ENCODE measurements at regions not wholly inside any gene's neighbourhood (a gene's known extent, or its start where the extent isn't known, plus 50 kb on each side); places are given as distances from the start of the nearest gene placed in this dataset.
"Not testable (repeated sequence)": the region's sequence is repeated elsewhere in the genome, so short reads cannot be mapped to it uniquely, and the experiment has no call there.

GRCh38 chr6:13874191-13874549 lies 50.6 kb upstream of the RNF182 start:
- H3K27ac ChIP-seq (ENCODE audit: low read depth in 1 of 3, low read length in 2 of 3): peak overlapping the region in 2 of 3 donors; percentile 64 to 71
- WGBS, 3 donors: 37 to 68% (median 52%) methylated on average over 8 of the region's 8 CpGs
- H3K4me3 ChIP-seq (ENCODE audit: low read depth in 1 of 3, low read length in 3 of 3): peak overlapping the region in 2 of 3 donors; percentile 46 to 60
- DNase-seq: no peak
- H3K36me3 ChIP-seq (ENCODE audit: control insufficient read depth in 3 of 3, insufficient read depth in 2 of 3, low read depth in 1 of 3, low read length in 3 of 3): no peaks in the 10 kb centered on the region
- no peaks in the 10 kb centered on the region for H3K27me3 ChIP-seq (ENCODE audit: control insufficient read depth in 3 of 3, insufficient read depth in 3 of 3, low read length in 3 of 3)
- H3K9me3 ChIP-seq (ENCODE audit: control insufficient read depth in 2 of 2, insufficient read depth in 1 of 2, low read depth in 1 of 2, low read length in 1 of 2): peaks cover 0 to 9% of the 10 kb centered on the region in 2 donors
- no peak for FAIRE-seq
- H3K4me1 ChIP-seq (ENCODE audit: control insufficient read depth in 3 of 3, insufficient read depth in 2 of 3, low read depth in 1 of 3, low read length in 2 of 3): peaks cover 0 to 5% (median 0%) of the 10 kb centered on the region in 3 donors

DNA sequence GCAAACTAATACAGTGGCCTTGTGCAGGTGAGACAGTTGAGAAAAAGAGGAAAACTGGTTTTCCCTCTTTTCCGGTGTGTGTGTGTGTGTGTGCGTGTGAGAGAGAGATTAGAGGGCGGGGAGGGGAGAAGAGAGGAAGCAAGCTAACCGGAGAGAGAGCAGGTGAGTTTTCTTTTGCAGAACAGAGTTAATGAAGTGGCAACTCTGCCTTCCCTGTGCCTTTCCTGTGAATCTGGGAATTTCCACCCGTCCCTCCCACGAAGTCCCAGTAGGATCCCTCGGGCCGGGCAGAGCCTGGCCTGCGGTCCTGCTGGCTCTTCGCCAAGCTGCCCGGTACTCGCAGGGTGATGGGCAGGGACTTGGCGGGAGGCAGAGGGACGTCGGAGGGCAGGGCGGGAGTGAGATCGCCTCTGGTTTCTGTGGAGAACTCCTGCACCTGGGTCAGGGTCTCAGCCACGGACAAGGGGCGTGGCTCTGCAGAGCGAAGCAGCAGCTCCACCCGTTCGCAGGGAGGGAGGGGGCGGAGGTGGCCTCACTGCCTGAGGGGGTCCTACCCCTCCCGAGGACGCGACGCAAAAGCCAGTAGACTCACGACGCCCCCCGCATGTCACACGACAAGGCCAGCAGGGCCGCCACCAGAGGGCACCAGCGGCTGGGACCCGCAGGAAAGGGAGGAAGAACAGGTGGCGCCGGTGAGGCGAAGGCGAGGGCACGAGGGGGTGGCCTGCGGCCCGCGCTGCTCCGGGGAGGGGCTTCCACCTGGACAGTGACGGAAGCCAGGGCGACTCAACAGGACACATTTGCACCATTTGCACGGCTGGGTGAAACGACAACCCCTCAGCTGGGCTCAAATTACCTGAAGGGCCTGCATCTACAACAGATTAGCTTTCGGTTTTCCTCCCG lies 51.2 kb upstream of the RNF182 start:
- Histone ChIP-seq H3K36me3 (ENCODE audit: control insufficient read depth in 3 of 3, insufficient read depth in 2 of 3, low read depth in 1 of 3, low read length in 3 of 3) (no peaks in the 10 kb centered on the region), H3K27ac (ENCODE audit: low read depth in 1 of 3, low read length in 2 of 3) (peak overlapping the region in 2 of 3 donors; percentile 64 to 71), H3K9me3 (ENCODE audit: control insufficient read depth in 2 of 2, insufficient read depth in 1 of 2, low read depth in 1 of 2, low read length in 1 of 2) (peaks cover 0 to 8% of the 10 kb centered on the region in 2 donors), H3K4me1 (ENCODE audit: control insufficient read depth in 3 of 3, insufficient read depth in 2 of 3, low read depth in 1 of 3, low read length in 2 of 3) (peaks cover 0 to 5% (median 0%) of the 10 kb centered on the region in 3 donors), H3K27me3 (ENCODE audit: control insufficient read depth in 3 of 3, insufficient read depth in 3 of 3, low read length in 3 of 3) (no peaks in the 10 kb centered on the region), H3K4me3 (ENCODE audit: low read depth in 1 of 3, low read length in 3 of 3) (peak overlapping the region; percentile 2 to 60 (median 46))
- WGBS, 3 donors: 2 to 6% (median 5%) methylated on average over 37 to 49 of the region's 49 CpGs
- peak; percentile 66 to 89 for DNase-seq
- no peak for FAIRE-seq

GRCh38 chr6:13872681-13873080 lies 52.1 kb upstream of the RNF182 start:
- no peaks in the 10 kb centered on the region for H3K9me3 ChIP-seq (ENCODE audit: control insufficient read depth in 2 of 2, insufficient read depth in 1 of 2, low read depth in 1 of 2, low read length in 1 of 2)
- no peak overlapping the region for H3K27ac ChIP-seq (ENCODE audit: low read depth in 1 of 3, low read length in 2 of 3)
- no peaks in the 10 kb centered on the region for H3K27me3 ChIP-seq (ENCODE audit: control insufficient read depth in 3 of 3, insufficient read depth in 3 of 3, low read length in 3 of 3)
- no peak for FAIRE-seq
- DNase-seq: peak in 1 of 2 donors; percentile 11
- WGBS, 3 donors: 85 to 91% (median 88%) methylated on average over 2 of the region's 2 CpGs
- H3K36me3 ChIP-seq (ENCODE audit: control insufficient read depth in 3 of 3, insufficient read depth in 2 of 3, low read depth in 1 of 3, low read length in 3 of 3): no peaks in the 10 kb centered on the region
- peaks cover 0 to 5% (median 0%) of the 10 kb centered on the region in 3 donors for H3K4me1 ChIP-seq (ENCODE audit: control insufficient read depth in 3 of 3, insufficient read depth in 2 of 3, low read depth in 1 of 3, low read length in 2 of 3)
- H3K4me3 ChIP-seq (ENCODE audit: low read depth in 1 of 3, low read length in 3 of 3): no peak overlapping the region

- not testable (repeated sequence) for DNase-seq, FAIRE-seq
- 94 to 99% (median 97%) methylated on average over 19 to 23 of the region's 23 CpGs for WGBS, 3 donors
Observed at GRCh38 chr6:13872006-13872405, 52.7 kb upstream of the RNF182 start.

GRCh38 chr6:13870214-13870830 lies 54.4 kb upstream of the RNF182 start:
- no peak overlapping the region for H3K27ac ChIP-seq (ENCODE audit: low read depth in 1 of 3, low read length in 2 of 3)
- FAIRE-seq (no peak), DNase-seq (no peak)
- H3K9me3 ChIP-seq (ENCODE audit: control insufficient read depth in 2 of 2, insufficient read depth in 1 of 2, low read depth in 1 of 2, low read length in 1 of 2): no peaks in the 10 kb centered on the region
- WGBS, 3 donors: 81 to 94% (median 88%) methylated on average over 4 of the region's 4 CpGs
- H3K4me1 ChIP-seq (ENCODE audit: control insufficient read depth in 3 of 3, insufficient read depth in 2 of 3, low read depth in 1 of 3, low read length in 2 of 3): peaks cover 0 to 5% (median 0%) of the 10 kb centered on the region in 3 donors
- no peaks in the 10 kb centered on the region for H3K27me3 ChIP-seq (ENCODE audit: control insufficient read depth in 3 of 3, insufficient read depth in 3 of 3, low read length in 3 of 3)
- H3K36me3 ChIP-seq (ENCODE audit: control insufficient read depth in 3 of 3, insufficient read depth in 2 of 3, low read depth in 1 of 3, low read length in 3 of 3): no peaks in the 10 kb centered on the region
- H3K4me3 ChIP-seq (ENCODE audit: low read depth in 1 of 3, low read length in 3 of 3): no peak overlapping the region

More at GRCh38 chr6:13872006-13872405, 52.7 kb upstream of the RNF182 start:
- H3K27me3 ChIP-seq (ENCODE audit: control insufficient read depth in 3 of 3, insufficient read depth in 3 of 3, low read length in 3 of 3); H3K9me3 ChIP-seq (ENCODE audit: control insufficient read depth in 2 of 2, insufficient read depth in 1 of 2, low read depth in 1 of 2, low read length in 1 of 2); H3K4me1 ChIP-seq (ENCODE audit: control insufficient read depth in 3 of 3, insufficient read depth in 2 of 3, low read depth in 1 of 3, low read length in 2 of 3); H3K4me3 ChIP-seq (ENCODE audit: low read depth in 1 of 3, low read length in 3 of 3); H3K36me3 ChIP-seq (ENCODE audit: control insufficient read depth in 3 of 3, insufficient read depth in 2 of 3, low read depth in 1 of 3, low read length in 3 of 3); H3K27ac ChIP-seq (ENCODE audit: low read depth in 1 of 3, low read length in 2 of 3): not testable (repeated sequence)

GRCh38 chr6:13868236-13868635 lies 53.9 kb upstream of the MCUR1 start:
- peaks cover 0 to 12% (median 0%) of the 10 kb centered on the region in 3 donors for H3K4me1 ChIP-seq (ENCODE audit: control insufficient read depth in 3 of 3, insufficient read depth in 2 of 3, low read depth in 1 of 3, low read length in 2 of 3)
- no peaks in the 10 kb centered on the region for H3K36me3 ChIP-seq (ENCODE audit: control insufficient read depth in 3 of 3, insufficient read depth in 2 of 3, low read depth in 1 of 3, low read length in 3 of 3)
- no peak for DNase-seq
- H3K9me3 ChIP-seq (ENCODE audit: control insufficient read depth in 2 of 2, insufficient read depth in 1 of 2, low read depth in 1 of 2, low read length in 1 of 2): no peaks in the 10 kb centered on the region
- H3K4me3 ChIP-seq (ENCODE audit: low read depth in 1 of 3, low read length in 3 of 3): no peak overlapping the region
- no peaks in the 10 kb centered on the region for H3K27me3 ChIP-seq (ENCODE audit: control insufficient read depth in 3 of 3, insufficient read depth in 3 of 3, low read length in 3 of 3)
- H3K27ac ChIP-seq (ENCODE audit: low read depth in 1 of 3, low read length in 2 of 3): no peak overlapping the region
- FAIRE-seq: no peak
- 77 to 85% (median 77%) methylated on average over 8 of the region's 8 CpGs for WGBS, 3 donors

- no peak for FAIRE-seq
- Histone ChIP-seq H3K9me3 (ENCODE audit: control insufficient read depth in 2 of 2, insufficient read depth in 1 of 2, low read depth in 1 of 2, low read length in 1 of 2) (no peaks in the 10 kb centered on the region), H3K27me3 (ENCODE audit: control insufficient read depth in 3 of 3, insufficient read depth in 3 of 3, low read length in 3 of 3) (no peaks in the 10 kb centered on the region), H3K4me3 (ENCODE audit: low read depth in 1 of 3, low read length in 3 of 3) (no peak overlapping the region), H3K36me3 (ENCODE audit: control insufficient read depth in 3 of 3, insufficient read depth in 2 of 3, low read depth in 1 of 3, low read length in 3 of 3) (no peaks in the 10 kb centered on the region), H3K27ac (ENCODE audit: low read depth in 1 of 3, low read length in 2 of 3) (no peak overlapping the region), H3K4me1 (ENCODE audit: control insufficient read depth in 3 of 3, insufficient read depth in 2 of 3, low read depth in 1 of 3, low read length in 2 of 3) (peaks cover 0 to 16% (median 0%) of the 10 kb centered on the region in 3 donors)
- WGBS, 3 donors: 86 to 94% (median 93%) methylated on average over 3 of the region's 3 CpGs
- DNase-seq: no peak
Observed at GRCh38 chr6:13866301-13866700, 51.9 kb upstream of the MCUR1 start.

GRCh38 chr6:13865141-13865540 lies 50.8 kb upstream of the MCUR1 start:
- Histone ChIP-seq H3K36me3 (ENCODE audit: control insufficient read depth in 3 of 3, insufficient read depth in 2 of 3, low read depth in 1 of 3, low read length in 3 of 3) (no peaks in the 10 kb centered on the region), H3K4me1 (ENCODE audit: control insufficient read depth in 3 of 3, insufficient read depth in 2 of 3, low read depth in 1 of 3, low read length in 2 of 3) (peaks cover 0 to 16% (median 0%) of the 10 kb centered on the region in 3 donors), H3K9me3 (ENCODE audit: control insufficient read depth in 2 of 2, insufficient read depth in 1 of 2, low read depth in 1 of 2, low read length in 1 of 2) (peaks cover 0 to 8% of the 10 kb centered on the region in 2 donors), H3K4me3 (ENCODE audit: low read depth in 1 of 3, low read length in 3 of 3) (no peak overlapping the region), H3K27me3 (ENCODE audit: control insufficient read depth in 3 of 3, insufficient read depth in 3 of 3, low read length in 3 of 3) (peaks cover 0 to 8% (median 4%) of the 10 kb centered on the region in 3 donors), H3K27ac (ENCODE audit: low read depth in 1 of 3, low read length in 2 of 3) (no peak overlapping the region)
- FAIRE-seq (no peak), DNase-seq (no peak)
- WGBS, 3 donors: 59 to 96% (median 82%) methylated on average over 2 of the region's 2 CpGs

Measured in small intestine (tissue), 7 donors.